ENCODE measurements at regions not wholly inside any gene's neighbourhood (a gene's known extent, or its start where the extent isn't known, plus 50 kb on each side); places are given as distances from the start of the nearest gene placed in this dataset.

DNA sequence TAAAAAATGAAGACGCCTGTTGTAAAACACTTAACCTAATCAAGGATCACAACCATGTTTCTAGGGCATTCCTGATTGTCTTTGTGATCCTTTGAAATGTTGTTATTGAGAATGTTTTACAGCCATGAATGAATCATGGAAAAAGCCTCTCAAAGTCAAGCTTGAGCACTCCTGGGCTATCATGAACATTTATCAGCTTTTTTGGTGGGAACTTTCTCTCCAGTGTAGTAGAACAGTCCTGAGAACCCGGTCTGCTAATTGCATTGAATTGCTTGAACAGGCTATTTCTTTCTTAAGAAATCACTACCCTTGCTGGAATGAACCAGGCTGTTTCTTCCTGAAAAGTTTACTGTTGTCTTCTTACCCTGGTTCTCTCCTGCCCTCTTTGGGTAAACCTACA lies 516.5 kb downstream of the FGF9 start:
- no peak overlapping the region for H3K4me3 ChIP-seq (ENCODE audit: low read depth, low read length)
- H3K36me3 ChIP-seq (ENCODE audit: control insufficient read depth, insufficient read depth, low read length): no peaks in the 10 kb centered on the region
- POLR2A ChIA-PET: no interaction called here
- CTCF ChIA-PET: no interaction called here
- TF ChIP-seq, protein P1, sequence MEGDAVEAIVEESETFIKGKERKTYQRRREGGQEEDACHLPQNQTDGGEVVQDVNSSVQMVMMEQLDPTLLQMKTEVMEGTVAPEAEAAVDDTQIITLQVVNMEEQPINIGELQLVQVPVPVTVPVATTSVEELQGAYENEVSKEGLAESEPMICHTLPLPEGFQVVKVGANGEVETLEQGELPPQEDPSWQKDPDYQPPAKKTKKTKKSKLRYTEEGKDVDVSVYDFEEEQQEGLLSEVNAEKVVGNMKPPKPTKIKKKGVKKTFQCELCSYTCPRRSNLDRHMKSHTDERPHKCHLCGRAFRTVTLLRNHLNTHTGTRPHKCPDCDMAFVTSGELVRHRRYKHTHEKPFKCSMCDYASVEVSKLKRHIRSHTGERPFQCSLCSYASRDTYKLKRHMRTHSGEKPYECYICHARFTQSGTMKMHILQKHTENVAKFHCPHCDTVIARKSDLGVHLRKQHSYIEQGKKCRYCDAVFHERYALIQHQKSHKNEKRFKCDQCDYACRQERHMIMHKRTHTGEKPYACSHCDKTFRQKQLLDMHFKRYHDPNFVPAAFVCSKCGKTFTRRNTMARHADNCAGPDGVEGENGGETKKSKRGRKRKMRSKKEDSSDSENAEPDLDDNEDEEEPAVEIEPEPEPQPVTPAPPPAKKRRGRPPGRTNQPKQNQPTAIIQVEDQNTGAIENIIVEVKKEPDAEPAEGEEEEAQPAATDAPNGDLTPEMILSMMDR (IDR thresholded peaks at IDR 0.05; ENCODE audit: insufficient read depth, low read depth, low read length): no peak
- no peaks in the 10 kb centered on the region for H3K27me3 ChIP-seq (ENCODE audit: control insufficient read depth, insufficient read depth, low read length)
- DNase-seq (ENCODE audit: low read depth): peak; percentile 26

DNA sequence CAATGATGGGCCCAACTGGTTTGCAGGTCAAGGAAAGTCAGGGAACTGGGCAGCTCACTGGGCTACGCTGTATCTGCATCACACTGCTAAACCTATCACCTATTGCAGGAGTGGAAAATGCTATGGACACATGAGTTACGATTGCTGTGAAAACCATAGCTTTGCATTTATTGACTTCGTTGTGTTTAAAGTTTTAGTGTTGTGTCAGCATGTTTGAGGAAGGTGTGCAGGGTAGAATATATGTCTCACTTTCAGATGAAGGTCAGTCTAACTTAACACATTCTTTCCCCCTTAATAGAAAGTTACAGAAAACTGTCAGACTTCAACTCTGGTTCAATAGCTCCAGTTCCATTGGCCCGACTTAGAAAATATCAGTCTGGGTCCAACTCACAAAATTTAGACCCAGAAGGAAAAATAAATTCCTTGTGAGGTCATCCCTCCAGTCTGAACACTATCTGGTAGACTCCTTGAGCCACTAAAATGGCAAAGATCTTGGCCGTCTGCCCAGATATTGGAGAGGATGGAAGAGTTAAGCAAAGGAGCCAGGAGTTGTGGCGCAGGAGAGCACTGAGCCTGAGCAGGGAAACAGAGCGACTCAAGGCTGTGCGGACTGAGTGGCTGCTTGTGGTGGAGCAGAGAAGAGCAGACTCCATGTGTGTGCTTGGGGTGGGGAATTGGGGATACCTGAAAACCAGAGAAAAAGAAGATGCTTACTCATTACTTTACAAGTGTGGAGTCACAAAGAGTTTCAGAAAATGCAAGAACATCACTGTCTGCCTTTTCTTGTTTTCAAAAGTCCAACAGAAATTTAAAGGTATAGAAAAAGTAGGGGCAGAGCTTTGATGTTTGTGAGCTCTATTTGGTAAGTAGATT lies 518.5 kb downstream of the FGF9 start:
- DNase-seq (ENCODE audit: low read depth): no peak
- no peak overlapping the region for H3K4me3 ChIP-seq (ENCODE audit: low read depth, low read length)
- TF ChIP-seq, protein P1 (IDR thresholded peaks at IDR 0.05; ENCODE audit: insufficient read depth, low read depth, low read length): no peak
- no peaks in the 10 kb centered on the region for H3K36me3 ChIP-seq (ENCODE audit: control insufficient read depth, insufficient read depth, low read length)
- CTCF ChIA-PET: no interaction called here
- POLR2A ChIA-PET: no interaction called here
- H3K27me3 ChIP-seq (ENCODE audit: control insufficient read depth, insufficient read depth, low read length): no peaks in the 10 kb centered on the region

DNA sequence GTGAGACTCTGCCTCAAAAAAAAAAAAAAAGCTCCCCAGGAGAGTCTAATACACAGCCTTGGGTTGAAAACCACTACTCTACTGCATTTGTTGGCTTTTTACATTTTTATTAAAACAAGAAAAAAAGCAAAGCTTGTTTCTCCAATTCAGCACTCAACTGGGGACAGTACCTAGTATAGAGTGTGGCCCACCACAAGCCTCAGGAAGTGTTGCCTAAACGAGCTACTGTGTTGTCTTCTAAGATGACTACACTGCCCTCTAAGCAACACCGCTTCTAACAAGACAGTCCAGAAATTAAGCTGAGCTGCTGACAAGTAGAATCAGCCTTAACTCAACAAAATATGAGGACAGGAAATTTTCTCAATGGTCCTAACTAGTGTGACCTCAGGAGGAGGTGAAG lies 522.2 kb downstream of the FGF9 start:
- TF ChIP-seq, protein P1 (IDR thresholded peaks at IDR 0.05; ENCODE audit: insufficient read depth, low read depth, low read length): no peak

DNA sequence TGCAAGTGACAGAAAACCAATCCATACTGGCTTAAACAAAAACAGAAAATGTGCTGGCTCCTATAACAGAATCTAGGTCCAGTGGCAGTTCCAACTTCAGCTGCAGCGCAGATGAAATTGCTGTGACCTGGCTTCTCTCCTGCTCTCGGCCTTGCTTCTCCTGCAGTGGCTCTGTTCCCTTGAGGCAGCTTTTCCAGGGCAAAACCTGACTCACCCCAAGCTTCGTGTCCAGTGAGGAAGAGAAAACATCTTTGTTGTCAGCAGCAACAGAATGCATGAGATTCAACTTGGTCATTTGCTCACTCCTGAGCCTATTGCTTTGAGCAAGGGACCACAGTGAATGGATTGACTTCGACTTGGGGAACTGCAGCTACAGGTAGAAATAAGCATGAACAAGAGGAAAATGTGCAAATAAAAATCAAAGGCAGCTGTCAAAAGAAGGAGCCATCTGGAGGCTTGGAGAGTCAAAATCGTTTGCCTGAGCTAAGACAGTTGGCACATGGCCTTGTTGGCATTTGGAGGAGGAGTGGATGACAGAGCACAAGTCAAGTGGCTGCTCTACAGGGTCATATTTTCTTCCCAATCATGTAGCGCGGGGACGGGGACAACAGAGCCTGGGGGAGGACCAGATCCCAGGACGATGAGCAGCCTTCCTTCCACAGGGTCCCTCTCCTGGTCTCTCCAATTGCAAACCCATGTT lies 523.4 kb downstream of the FGF9 start:
- Histone ChIP-seq H3K4me3 (ENCODE audit: low read depth, low read length) (no peak overlapping the region), H3K36me3 (ENCODE audit: control insufficient read depth, insufficient read depth, low read length) (no peaks in the 10 kb centered on the region), H3K27me3 (ENCODE audit: control insufficient read depth, insufficient read depth, low read length) (no peaks in the 10 kb centered on the region)
- DNase-seq (ENCODE audit: low read depth): no peak
- POLR2A ChIA-PET: no interaction called here
- TF ChIP-seq, protein P1 (IDR thresholded peaks at IDR 0.05; ENCODE audit: insufficient read depth, low read depth, low read length): no peak
- CTCF ChIA-PET: no interaction called here

More for the DNA sequence above, 522.2 kb downstream of the FGF9 start:
- POLR2A ChIA-PET: no interaction called here
- DNase-seq (ENCODE audit: low read depth): no peak
- Histone ChIP-seq H3K4me3 (ENCODE audit: low read depth, low read length) (no peak overlapping the region), H3K27me3 (ENCODE audit: control insufficient read depth, insufficient read depth, low read length) (no peaks in the 10 kb centered on the region), H3K36me3 (ENCODE audit: control insufficient read depth, insufficient read depth, low read length) (no peaks in the 10 kb centered on the region)
- CTCF ChIA-PET: no interaction called here

DNA sequence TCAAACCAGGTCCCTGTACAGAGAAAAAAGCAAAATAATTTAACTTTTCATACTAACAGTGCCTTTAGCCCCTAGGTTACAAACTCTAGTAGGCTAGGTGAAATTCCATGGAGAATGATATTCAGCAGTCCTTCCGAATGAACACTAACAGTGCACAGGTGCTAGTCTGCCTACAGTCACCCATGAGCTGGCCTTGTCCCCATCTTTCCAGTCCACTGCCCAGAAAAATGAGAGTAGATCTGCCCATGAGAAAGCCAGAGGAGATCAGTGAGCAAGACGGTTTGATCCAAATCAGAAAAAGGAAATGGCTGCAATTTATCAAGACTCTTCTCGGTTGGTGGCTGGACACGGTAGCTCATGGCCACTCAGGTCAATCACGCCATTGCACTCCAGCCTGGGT lies 524.9 kb downstream of the FGF9 start:
- POLR2A ChIA-PET: no interaction called here

More for the DNA sequence above, 524.9 kb downstream of the FGF9 start:
- Histone ChIP-seq H3K27me3 (ENCODE audit: control insufficient read depth, insufficient read depth, low read length) (no peaks in the 10 kb centered on the region), H3K4me3 (ENCODE audit: low read depth, low read length) (no peak overlapping the region), H3K36me3 (ENCODE audit: control insufficient read depth, insufficient read depth, low read length) (no peaks in the 10 kb centered on the region)
- TF ChIP-seq, protein P1 (IDR thresholded peaks at IDR 0.05; ENCODE audit: insufficient read depth, low read depth, low read length): no peak
- CTCF ChIA-PET: interaction anchor here (0.7 kb wide), 1 partner anchor 251 kb away, joined by 3 read pairs; no protein-coding TSS in a partner anchor
- no peak for DNase-seq (ENCODE audit: low read depth)

Data from BJ (cell line).